ENCODE measurements at regions not wholly inside any gene's neighbourhood (a gene's known extent, or its start where the extent isn't known, plus 50 kb on each side); places are given as distances from the start of the nearest gene placed in this dataset.

DNA sequence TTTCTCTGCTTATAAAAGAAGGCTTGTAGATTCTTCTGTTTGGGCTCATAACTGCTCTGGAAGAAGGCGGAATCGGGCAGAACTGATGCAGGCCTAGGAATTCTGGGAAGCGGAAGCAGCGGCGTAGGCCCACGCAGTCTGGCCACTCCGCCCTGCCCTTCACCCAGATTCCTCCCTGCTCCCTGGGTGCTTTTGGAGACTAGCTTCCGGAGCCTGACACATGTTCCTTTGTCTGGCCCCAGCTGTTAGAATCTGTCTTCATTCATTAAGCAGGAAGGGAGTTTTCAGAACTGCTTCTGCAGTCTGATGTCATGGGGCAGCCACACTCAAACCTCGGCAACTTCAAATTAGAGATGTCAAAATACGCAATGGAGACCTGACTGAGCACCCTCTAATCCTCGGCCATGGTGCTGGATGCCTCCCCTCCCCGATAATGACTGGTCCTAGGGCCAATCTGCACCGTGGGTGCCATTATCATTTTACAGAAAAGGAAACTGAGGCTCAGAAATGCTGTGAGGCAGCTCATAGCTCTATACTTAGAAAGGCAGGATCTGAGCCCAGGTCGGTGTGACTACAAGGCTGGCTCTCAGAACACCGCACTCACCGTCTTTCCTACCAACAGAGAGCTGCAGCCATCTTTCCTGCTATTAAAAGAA lies 275.7 kb downstream of the MYCN start:
- DNase-seq, result no peak

- no peak for DNase-seq
Observed at GRCh38 chr2:16214861-16215260, 274.5 kb downstream of the MYCN start.

DNA sequence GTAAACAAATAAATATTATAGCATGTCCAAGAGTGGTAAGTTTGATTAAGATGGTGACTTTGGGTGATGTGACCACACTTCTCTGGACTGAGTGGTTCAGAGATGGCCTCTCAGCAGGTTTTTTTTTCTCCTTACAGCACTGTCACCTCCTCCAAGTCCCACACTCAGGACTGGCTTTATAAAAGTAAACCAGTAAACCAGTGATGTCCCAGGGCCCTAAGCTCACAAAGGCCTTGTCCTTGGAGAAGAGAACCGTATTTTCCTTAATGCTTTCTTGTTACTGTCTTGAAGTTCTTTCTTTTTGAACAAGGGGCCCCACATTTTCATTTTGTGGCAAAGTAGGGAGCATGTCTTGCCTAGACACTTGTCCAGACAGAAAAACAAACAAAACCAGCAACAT lies 274.0 kb downstream of the MYCN start:
- DNase-seq, result no peak

DNA sequence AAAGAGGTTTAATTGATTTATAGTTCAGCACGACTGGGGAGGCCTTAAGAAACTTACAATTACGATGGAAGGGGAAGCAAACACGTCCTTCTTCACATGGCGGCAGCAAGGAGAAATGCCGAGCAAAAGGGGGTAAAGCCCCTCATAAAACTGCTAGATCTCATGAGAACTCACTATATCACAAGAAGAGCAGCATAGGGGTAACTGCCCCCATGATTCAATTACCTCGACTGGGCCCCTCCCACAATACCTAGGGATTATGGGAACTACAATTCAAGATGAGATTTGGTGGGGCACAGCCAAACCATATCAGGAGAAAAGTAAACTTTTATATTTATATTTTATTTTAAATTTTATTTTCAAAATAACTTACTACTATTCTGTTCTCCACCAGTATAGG lies 272.0 kb downstream of the MYCN start:
- no peak for DNase-seq

GRCh38 chr2:16211341-16211740 lies 271.0 kb downstream of the MYCN start:
- no peak for DNase-seq

DNA sequence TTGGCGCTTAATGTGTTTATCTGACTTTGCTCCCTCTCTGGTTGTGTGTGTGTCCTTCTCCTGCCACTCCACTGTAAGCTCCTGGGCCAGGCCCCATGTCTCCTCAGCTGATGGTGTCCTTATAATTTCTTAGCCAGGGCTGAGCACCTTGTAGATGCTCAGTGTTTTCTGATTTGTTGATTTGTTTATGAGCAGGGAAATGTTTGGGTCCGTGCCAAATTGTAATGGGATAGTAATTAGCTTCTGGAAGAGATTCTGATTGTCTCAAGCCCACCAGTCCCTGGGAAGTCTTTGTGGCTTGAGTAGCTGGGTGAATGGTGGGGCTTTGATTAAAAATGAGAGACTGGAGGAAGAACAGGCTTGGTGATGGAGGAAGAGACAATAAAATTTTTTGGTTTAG lies 270.5 kb downstream of the MYCN start:
- no peak for DNase-seq

- no peak for DNase-seq
Observed at GRCh38 chr2:16209799-16210198, 269.4 kb downstream of the MYCN start.

GRCh38 chr2:16208921-16209320 lies 268.6 kb downstream of the MYCN start:
- no peak for DNase-seq

GRCh38 chr2:16208241-16208797 lies 268.0 kb downstream of the MYCN start:
- no peak for DNase-seq

GRCh38 chr2:16207611-16208010 lies 267.3 kb downstream of the MYCN start:
- no peak for DNase-seq

DNA sequence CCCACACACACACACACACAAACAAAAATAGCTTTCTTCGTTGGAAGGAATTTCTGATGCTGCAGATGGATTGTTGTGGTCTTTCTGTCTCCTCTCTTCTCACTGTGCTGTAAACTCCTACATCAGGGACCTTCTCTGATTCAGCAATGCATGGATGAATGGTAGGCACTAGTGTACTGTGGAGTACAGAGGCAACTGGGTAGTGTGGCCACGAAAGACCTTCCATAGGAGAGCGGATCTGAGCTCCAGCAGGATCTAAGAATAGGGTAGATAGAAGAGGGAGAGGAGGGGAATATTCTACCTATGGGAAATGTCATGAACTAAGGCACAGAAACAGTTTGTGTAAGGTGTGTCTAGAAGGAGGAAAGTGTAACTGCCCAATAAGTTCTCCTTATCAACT lies 266.8 kb downstream of the MYCN start:
- DNase-seq, result no peak

GRCh38 chr2:16206191-16206944 lies 266.0 kb downstream of the MYCN start:
- no peak for DNase-seq

- no peak for DNase-seq
Observed at GRCh38 chr2:16205631-16206030, 265.3 kb downstream of the MYCN start.

DNA sequence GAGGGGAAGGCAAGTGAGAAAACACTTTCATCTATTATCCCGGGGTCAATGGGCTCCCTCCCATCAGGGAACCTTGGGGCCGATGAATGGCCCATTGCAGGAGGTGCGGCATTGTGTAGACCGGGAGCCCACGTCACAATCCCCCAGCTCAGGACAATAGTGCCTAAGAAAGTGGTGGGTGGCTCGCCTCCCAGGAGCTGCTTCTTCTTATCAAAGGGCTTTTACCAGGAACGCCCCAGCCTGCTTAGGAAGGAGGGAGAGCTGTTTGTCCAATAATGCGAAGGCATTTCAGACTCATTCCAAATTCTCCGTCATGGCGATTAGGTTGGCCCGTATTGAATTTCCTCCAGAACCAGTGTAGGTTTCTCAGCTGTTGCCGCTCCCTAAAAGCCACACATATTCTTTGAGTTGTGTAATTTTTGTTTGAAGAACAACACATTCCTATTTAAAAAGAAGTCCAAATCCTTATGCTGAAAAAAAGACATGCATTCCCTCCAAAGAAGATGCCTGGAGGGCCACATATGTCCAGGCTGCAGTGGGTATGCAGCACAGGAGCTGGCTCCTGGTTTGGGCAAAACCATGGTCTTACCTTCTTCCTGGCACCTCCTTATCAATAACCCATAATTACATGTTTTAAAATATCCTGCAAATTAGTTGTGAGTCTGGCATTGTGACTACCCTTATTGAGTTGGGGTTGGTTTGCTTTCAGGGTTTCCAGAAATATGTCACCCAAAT lies 264.7 kb downstream of the MYCN start:
- no peak for DNase-seq

DNA sequence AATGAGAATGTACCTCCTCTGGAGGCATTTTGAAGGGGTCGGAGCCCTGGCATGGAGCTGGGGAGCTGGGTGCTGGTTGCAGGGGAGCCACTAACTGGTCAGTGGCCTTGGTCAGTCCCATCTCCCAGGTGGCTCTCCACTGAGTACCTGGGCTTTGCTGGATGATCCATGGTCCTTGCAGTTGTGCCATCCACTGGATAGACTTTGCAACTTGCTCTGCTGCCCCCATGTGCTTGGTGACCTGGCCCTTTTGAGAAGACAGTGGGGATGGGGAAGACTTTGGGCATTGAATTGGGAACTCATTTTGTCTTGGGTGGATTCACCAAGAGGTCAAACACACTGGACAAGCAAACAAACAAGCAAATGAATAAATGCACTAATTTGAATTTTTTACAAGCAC lies 263.9 kb downstream of the MYCN start:
- no peak for DNase-seq

GRCh38 chr2:16203691-16204090 lies 263.3 kb downstream of the MYCN start:
- DNase-seq, result no peak

DNA sequence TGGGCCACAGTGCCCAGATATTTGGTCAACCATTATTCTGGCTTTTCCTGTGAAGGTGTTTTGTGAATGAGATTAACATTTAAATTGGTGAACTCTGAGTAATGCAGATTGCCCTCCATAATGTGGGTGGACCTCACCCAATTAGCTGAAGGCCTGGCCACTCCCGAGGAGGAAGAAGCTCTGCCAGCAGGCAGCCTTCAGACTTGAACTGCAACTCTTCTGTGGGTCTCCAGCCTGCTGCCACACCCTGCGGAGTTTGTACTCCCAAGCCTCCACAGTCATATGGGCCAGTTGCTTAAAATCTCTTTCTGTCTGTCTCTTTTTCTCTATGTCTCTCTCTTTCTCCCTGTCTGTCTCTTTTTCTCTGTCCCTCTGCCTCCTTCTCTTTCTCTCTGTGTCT lies 262.7 kb downstream of the MYCN start:
- DNase-seq, result no peak

- no peak for DNase-seq
Observed at GRCh38 chr2:16202266-16203020, 262.1 kb downstream of the MYCN start.

DNA sequence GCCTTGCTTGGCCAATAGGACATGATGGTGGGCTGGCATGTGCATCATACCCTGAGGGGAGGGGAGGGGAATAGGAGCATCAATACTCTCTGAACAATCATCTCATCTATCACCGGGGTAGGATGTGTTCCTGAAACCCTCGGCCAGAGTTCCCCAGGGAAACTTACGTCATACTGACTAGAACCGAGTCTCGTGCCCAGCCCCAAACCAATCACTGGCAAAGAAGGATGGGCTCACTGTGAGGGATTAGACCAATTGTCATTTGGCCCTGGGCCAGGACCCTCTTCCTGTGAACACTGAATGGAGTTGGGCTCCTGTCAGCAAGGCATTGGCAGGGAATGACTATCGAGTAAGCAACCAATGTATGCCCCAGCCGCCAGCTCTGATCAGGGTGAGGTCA lies 261.5 kb downstream of the MYCN start:
- DNase-seq, result no peak

- DNase-seq, result no peak
Observed at GRCh38 chr2:16200554-16201193, 260.3 kb downstream of the MYCN start.

- DNase-seq, result no peak
Observed at GRCh38 chr2:16199882-16200553, 259.7 kb downstream of the MYCN start.

All from right kidney (tissue), 1 donor.